H1 (cell line): ENCODE measurements at regions not wholly inside any gene's neighbourhood (a gene's known extent, or its start where the extent isn't known, plus 50 kb on each side); places are given as distances from the start of the nearest gene placed in this dataset.

Experiments
- CHD7 ChIP-seq: fragments of 300-600 bp; sonication (generic); IDR thresholded peaks from 2 replicates; pipeline ENCODE4 v1.7.1; 2012; ENCODE audit warnings: low read length, moderate library complexity, mild to moderate bottlenecking, inconsistent platforms; ENCODE audit not compliant: insufficient replicate concordance
- RBBP5 ChIP-seq: IDR thresholded peaks from 2 replicates; pipeline ENCODE4 v1.7.1; 2012; ENCODE audit warnings: low read depth, mild to moderate bottlenecking, inconsistent platforms, low read length, moderate library complexity, borderline replicate concordance
- SIX5 ChIP-seq: IDR thresholded peaks from 2 replicates; pipeline ENCODE4 v1.6.1; 2011; ENCODE audit warnings: mild to moderate bottlenecking, low read depth, low read length
- SRF ChIP-seq: IDR thresholded peaks from 2 replicates; pipeline ENCODE4 v1.6.1; 2011; ENCODE audit warnings: mild to moderate bottlenecking, low read depth, low read length, moderate library complexity
- TAF7 ChIP-seq: optimal IDR thresholded peaks from 2 replicates; pipeline ENCODE3; 2011; ENCODE audit warnings: low read depth, mild to moderate bottlenecking, inconsistent platforms, low read length, moderate library complexity, borderline replicate concordance
- TEAD4 ChIP-seq: IDR thresholded peaks from 2 replicates; pipeline ENCODE4 v1.6.1; 2012; ENCODE audit warnings: low read depth, low read length, inconsistent platforms, mixed read lengths

- TF ChIP-seq CHD7 (no peak), RBBP5 (no peak), TEAD4 (no peak), TAF7 (no peak), SIX5 (no peak), SRF (no peak)
Observed at GRCh38 chr6:40287296-40287850, 299.8 kb downstream of the LRFN2 start (continued).
